GM19043 (cell line): ENCODE measurements at regions not wholly inside any gene's neighbourhood (a gene's known extent, or its start where the extent isn't known, plus 50 kb on each side); places are given as distances from the start of the nearest gene placed in this dataset.
"Not testable (repeated sequence)": the region's sequence is repeated elsewhere in the genome, so short reads cannot be mapped to it uniquely, and the experiment has no call there.

Experiments used
- ATAC-seq: cut with Tn5 transposase; IDR thresholded peaks from one replicate; pipeline ENCODE4 v1.9.1; 2021; ENCODE audit warnings: low read depth; ENCODE audit not compliant: unreplicated experiment

DNA sequence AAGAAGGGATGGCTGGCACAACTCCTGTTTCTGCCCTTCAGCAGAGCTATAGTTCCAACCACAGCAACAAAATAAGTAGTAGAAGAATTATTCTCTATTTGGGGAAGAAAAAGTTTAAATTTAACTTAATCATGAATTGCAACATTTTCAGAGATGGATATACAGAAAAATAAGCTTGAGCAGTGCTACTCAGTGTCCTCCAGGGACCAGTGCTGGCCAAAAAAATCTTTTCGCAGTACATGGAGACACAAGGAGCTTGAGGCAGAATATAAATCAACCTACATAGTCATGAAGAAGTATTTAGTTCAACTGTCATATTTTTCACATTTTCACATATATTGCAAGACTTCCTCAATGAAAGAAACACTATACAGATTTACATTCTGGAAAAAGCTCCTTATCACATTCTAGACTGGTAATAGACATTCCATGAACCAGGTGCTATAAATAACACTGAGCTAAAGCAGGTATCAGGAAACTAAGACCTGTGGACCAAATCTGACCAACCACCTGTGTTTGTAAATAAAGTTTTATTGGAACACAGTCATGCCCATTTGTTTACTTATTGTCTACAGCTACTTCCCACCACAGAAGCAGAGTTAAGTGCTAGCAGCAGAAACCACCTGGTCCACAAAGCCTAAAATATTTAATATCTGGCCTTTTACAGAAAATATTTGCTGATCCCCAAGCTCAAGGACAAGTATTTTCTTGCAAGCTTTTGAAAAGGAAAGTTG lies 101.9 kb downstream of the RGS21 start:
- ATAC-seq = no peak

DNA sequence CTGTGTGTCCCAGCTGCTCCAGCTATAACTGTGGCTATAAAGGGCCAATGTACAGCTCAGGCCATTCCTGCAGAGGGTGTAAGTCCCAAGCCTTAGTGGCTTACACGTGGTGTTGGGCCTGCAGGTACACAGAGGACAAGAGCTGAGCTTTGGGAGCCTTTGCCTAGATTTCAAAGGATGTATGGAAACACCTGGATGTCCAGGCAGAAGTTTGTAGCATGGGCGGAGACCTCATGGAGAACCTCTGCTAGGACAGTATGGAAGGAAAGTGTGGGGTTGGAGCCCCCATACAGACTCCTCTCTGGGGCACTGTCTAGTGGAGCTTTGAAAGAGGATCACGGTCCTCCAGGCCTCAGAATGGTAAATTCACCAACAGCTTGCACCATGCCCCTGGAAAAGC lies 113.9 kb downstream of the RGS21 start:
- ATAC-seq = no peak

DNA sequence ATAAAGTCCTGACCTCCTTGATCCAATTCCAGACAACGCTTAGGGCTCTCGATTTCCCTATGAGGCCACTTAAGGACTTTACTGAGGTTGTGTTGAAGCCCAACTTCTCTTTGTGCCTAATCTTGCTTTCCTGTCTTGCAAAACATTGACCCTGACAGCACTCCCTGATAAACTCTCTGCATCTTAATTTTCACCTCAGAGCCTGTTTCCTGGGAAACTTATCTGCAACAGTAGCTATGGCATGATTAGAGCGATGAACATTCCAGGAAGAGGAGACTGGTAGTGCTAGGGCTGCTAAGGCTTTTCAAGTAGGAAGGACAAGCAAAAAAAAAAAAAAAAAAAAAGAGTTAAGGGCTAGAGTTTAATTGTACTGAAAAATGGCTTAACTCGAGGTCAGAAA lies 118.9 kb downstream of the RGS21 start:
- no peak for ATAC-seq

DNA sequence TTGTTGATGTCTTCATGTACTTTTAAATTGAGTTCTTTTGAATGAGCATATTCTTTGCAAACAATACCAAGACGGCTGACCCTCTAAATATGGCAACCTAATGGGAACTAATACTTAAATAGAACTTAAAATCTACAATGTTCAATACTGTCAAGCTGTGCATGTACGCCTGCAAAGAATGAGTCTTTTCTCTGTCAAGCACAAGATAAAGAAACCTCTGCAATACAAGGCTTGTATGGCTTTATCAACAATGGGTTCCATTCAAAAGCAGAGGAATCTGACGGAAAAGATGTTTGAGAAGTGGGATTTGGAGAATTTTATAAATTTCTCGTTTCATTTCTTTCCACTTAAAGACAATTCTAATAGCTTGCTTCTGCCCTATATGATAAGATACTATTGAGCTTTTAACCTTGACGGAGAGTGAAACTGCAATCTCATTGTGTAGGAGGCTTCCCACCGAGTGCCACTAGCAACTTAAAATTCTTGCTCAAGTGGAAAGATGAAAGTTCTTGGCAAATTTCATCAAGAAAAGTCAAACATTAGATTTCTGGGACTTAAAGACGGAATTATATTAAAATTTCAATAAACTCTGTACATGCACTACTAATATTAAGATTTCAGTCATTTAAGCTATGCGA lies 119.8 kb downstream of the RGS21 start:
- no peak for ATAC-seq

DNA sequence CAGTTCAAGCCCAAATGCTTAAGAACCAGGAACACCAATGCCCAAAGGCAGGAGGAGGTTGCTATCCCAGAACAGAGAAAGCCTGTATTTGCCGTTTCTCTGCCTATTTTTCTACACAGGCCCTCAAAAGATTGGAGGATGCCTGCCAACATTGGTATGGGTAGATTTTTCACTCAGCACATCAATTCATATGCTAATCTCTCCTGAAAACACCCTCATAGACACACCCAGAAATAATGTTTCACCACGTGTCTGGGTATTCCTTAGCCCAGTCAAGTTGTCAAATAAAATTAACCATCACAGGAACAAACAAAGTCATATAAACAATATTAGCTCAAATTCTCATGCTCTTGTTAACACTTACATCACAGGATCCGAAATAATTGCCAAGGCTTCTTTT lies 121.9 kb downstream of the RGS21 start:
- ATAC-seq = no peak

DNA sequence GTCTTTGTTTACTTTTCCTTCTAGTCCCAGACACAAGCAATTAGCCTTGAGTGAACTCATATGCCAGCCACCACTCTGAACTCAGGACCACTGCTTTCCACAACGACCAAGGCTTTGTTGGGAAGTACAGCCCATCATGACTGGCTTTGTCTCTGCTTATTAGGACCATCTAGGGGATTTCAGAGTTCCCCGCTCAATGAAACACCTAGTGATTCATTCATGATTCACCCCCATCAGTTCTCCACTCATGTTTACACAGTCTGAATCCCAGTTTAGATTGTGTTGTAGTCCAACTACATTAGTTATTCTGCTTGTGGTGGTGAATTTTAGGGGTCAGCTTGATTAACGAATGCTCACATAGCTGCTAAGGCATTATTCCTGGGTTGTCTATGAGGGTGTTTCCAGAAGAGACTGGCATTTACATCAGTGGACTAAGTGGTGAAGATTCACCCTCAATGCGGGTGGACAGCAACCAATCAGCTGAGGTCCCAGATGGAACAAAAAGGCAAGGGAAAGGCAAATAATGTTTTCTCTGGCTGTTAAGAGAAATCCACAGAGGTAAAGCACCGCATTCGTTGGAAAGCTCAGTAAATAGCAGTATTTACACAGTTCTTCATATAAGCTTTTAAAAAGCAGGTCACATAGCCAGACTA lies 122.7 kb downstream of the RGS21 start:
- no peak for ATAC-seq

DNA sequence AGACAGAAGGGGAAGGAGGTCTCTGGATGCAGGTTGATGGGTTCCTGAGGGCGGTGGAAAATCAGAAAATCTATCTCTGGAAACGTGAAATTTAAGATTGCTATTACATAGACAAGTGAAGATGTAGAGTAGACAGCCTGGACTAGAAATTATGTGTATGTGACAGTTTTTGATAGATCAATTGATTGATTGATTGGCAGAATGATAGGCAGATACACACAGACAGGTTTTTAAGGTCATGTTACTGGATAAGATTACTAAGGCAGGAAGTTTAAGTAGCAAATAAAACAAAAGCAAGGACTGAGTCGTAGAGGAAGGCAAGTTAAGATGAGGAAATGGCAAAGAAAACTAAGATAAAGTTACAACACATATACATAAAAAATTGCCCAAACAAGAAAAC lies 124.7 kb downstream of the RGS21 start:
- ATAC-seq = no peak

DNA sequence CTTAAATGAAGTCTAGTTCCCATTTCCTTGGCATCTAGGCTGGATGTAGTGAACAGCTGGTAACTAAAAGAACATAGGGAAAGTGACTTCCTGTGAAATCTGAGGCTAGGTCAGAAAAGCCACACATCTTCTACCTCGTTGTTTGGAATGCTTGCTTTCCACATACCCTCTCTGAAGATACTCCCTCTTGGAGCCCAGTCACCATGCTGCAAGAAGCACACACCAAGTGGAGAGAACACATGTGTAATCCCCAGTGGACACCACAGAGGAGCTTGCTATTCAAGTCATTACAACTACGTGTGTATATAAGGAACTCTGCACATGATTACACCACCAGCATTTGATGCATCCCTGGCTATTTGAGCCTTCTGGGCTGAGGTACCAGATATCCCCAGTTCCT lies 125.9 kb downstream of the RGS21 start:
- no peak for ATAC-seq

DNA sequence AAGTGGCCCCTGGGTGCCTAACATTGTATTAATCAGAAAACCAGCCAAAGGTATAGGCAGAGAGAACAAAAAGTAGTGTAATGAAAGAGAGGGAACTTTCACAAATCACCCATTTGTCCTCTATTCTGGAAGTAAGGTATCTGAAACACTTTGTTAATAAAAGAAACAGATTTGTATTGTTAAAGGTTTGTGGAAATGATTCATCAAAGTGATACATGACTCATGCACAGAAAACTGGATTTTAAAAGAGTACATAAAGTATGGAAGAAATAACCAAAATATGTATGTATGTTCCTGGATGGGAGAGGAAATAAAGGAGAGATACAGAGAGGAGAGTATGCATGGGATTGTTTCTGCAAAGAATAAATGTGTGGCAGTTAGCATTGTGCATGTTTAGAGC lies 126.8 kb downstream of the RGS21 start:
- no peak for ATAC-seq

DNA sequence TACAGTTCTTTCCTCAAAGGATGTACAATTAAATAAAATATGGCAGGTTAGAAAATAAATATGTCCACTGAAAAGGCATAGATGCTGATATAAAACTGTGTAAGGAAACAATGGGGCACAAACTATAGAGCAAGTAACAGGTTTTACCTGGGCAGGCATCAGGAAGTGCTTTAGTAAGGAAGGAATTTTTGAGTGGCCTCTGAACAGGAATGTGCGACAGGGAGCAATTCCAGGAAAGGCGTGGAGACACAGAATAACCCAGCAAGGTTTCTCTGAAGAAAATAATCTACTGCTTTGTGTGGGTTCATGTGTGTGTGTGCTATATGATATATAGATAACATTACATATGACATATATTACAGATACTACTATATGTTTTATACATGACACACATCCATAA lies 128.4 kb downstream of the RGS21 start:
- no peak for ATAC-seq

DNA sequence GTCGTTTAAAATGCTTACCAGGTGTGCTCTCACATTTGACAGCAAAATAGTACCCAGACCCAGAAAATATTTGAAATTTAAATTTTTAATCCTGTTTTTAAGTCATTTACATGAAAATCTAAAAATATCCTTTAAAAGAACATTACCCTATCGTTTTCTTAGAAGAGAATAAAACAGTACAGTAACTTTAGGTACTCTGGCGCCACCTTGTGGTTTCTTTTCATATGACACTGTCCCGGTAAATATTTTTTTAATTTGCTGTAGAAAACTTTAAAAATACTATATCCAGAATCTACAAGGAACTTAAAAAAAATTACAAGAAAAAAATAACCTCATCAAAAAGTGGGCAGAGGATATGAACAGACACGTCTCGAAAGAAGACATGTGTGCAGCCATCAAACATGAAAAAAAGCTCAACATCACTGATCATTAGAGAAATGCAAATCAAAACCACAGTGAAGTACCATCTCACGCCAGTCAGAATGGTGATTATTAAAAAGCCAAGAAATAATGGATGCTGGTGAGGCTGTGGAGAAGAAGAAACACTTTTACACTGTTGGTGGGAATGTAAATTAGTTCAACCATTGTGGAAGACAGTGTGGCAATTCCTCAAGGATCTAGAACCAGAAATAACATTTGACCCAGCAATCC lies 129.2 kb downstream of the RGS21 start:
- peak; percentile 57 for ATAC-seq

DNA sequence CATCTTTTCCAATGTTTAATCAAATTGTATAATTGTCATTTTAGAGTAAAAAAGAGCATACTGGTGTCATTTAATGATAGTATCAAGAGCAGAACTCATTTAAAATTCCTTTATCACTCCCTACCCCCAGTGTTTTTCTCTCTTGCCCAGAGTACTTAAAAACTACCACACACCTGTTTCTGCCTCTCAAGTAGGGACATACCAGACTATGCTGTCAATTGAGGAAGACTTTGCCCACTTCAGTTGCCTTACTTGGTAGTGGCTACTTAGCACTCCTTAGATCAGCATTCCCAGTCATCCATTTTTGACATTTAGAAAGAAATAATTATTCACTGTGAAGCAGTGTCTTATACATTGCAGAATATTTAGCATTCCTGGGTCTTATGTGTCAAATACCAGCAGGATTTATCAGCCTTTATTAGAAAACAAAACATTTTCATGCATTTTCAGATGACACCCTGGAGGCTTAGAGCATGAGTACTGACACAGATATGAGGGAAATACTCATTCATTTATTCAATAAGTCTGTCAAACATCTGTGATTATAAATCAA lies 127.5 kb upstream of the RGS1 start:
- no peak for ATAC-seq

DNA sequence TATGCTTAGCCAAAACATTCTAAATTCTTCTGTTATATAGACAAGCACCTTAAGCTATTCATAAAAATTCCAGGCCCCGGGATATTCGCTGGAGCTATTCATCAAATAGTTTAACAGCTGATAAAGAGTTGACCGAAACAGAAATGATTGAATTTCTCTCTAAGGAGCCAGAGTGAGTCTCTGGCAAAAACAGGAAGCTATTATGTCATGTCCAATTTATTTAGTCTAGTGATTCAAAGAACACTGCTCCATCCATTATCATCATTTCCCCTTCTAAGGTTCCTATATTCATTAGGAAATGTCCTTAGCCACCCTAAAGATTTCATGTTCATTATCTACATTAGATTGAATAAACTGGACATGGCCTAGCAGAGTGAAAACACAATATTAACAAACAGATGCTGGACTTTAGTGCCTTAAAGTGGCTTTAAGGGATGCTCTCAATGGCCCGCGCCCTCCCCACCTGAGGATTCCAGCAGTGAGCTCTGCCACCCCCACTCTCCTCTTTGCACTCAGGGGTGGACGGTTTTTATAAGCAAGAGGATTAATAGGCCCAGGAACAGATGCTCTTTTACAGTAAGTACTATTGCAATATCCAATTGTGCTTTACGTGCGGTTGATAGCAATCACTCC lies 122.1 kb upstream of the RGS1 start:
- ATAC-seq = no peak

DNA sequence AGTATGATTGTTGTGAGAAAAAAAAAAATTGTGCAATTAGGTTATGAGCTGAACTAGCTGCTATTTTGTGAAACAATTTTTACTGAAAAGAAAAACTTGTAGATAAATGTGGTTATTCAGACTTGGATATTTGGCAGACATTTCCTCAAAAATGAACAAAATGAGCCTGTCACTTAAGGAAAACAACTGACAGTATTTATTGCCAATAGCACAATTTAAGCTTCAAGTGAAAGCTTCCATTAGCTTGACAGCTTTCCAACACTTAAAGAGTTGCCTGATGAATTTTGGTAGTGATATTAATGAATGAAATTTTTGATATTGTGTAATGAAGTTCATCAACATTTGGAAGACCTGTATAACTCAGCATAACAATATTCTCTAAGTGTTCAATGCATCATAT lies 116.1 kb upstream of the RGS1 start:
- ATAC-seq = no peak

DNA sequence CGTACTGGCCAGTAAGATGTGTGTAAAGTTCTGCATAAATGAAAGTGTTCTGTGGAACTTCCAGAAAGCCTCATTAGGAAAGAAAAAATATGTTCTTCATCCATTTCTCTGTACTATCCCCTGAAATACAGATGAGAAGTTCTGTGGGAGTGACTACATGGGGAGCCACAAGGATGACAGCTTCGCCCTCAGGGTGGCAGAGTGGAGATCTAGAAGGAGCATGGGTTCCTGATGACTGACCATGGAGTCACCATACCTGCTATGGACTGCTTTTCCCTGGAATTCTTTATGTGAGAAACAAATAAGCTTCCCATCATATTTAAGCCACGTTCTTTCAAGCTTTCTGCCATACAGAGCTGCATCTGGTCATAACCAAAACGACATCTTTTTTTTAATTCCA lies 113.9 kb upstream of the RGS1 start:
- no peak for ATAC-seq

DNA sequence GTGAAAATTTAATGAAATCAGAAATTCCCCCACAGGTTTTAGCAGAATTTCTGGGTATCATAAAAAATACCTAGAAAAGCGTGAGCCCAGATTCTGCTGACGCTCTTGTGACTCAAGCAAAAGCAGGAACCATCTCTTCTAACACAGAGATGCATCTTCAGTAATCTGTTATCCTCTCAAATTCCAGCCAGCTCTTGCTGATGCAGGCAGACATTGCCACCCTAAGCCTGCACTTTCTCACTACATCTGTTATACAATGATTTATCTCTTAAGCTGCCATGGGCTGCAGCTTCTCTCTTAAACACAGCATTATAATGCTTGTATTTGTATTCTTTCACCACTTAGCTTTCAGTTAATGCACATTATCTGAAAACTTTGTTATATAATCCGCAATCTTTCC lies 113.0 kb upstream of the RGS1 start:
- ATAC-seq = no peak

DNA sequence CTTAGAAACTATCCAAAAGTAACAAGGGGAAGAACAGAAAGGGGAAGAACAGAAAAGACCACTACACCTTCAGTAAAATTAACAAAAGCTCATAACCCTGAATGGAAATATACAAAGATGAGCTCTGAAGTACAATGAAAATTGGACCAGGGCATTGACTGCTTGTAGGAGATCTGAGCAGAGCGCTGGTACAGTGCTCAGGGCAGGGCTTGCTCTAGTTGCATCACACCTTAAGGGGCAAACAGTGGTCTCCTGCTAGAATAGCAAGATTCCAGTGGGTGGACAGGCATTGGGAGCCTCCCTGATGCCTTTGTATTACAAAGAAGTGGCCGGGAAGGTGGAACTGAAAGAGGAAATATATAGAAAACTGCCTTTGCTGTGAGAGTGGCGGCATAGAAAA lies 111.9 kb upstream of the RGS1 start:
- ATAC-seq = no peak

DNA sequence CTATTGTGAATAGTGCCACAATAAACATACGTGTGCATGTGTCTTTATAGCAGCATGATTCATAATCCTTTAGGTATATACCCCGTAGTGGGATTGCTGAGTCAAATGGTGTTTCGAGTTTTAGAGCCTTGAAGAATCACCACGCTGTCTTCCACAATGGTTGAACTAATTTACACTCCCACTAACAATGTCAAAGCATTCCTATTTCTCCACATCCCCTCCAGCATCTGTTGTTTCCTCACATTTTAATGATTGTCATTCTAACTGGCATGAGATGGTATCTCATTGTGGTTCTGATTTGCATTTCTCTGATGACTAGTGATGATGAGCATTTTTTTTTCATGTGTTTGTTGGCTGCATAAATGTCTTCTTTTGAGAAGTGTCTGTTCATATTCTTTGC lies 110.4 kb upstream of the RGS1 start:
- not testable (repeated sequence) for ATAC-seq

DNA sequence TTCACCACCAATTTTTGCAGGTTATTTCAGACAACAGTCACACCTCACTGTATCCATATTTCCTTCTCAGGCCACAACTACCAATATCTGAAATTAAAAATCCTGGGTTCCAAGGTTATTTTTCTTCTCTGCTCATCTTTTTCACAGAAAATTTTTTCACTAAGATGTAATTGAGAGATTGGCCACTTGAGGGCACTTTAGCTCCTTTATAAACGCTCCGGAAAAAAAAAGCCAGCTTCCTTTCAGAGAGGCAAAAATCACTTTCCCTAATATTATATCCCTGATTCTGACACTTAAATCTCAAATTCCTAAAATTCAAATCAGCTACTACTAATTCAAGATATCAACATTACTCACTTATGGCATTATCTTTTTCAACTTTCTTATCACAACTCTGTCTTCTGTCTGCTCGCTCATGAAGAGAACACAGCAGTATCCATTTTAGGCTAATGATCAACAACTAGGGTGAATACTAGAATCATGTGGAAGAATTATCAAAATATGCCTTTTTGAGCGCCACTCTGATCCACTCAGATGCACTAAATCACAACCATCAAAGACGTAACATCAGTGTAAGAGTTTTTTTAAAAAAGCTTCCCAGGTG lies 101.4 kb upstream of the RGS1 start:
- no peak for ATAC-seq

DNA sequence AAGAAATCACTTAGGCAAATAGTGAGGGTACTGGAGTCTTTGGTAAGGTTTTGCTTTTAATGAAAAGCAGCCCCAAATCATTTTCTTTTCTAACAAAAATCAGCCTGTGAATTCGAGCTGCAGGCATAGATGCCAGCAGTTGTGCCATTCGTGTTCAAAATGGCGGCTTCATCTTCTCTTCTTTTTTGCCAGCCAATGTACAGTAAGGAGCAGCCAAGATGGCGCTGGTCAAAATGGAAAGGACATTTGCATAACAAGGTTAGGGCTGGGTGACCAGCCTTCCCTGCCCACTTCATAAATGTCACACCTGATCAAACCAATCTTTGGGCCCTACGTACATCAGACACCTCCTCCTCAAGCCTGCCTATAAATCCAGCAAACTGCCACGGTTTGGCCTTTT lies 100.2 kb upstream of the RGS1 start:
- no peak for ATAC-seq
